ENCODE measurements at regions not wholly inside any gene's neighbourhood (a gene's known extent, or its start where the extent isn't known, plus 50 kb on each side); places are given as distances from the start of the nearest gene placed in this dataset.

GRCh38 chr18:1037776-1038175, 133.1 kb downstream of the ADCYAP1 start:
- TF ChIP-seq CTCF (IDR thresholded peaks at IDR 0.05; ENCODE audit: insufficient read depth, low read depth, low read length) (no peak), EZH2 (IDR thresholded peaks at IDR 0.05; ENCODE audit: insufficient read depth, low read length) (no peak)

All from astrocyte (in vitro differentiated cells and primary cell).